ENCODE measurements at regions not wholly inside any gene's neighbourhood (a gene's known extent, or its start where the extent isn't known, plus 50 kb on each side); places are given as distances from the start of the nearest gene placed in this dataset.
A peak's percentile ranks its signal among the peaks of the same experiment; 100 is the strongest.

DNA sequence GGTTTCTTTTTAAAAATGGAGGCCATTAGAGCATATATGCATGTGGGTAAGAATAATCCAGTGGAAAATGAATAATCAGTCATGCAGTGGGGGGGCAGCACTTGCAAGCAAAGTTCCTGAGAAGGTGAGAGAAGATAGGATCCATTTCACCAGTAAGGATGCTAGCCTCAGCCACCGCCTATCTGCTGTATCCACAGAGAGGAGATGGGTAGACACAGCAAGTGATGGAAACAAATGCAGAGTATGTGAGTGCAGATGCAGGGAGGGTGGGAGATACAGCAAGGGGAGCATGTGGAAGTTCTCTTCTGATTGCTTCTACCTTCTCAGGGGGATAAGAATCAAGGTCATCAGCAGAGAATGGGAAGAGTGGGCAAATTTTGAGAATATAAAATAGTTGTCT lies 171.4 kb upstream of the PDE1C start:
- no peaks in the 10 kb centered on the region for H3K4me1 Mint-ChIP-seq (ENCODE audit: unreplicated experiment)
- H3K27ac Mint-ChIP-seq (ENCODE audit: unreplicated experiment) = no peak overlapping the region
- H3K4me3 Mint-ChIP-seq (ENCODE audit: unreplicated experiment) = no peak overlapping the region
- TF ChIP-seq, protein P1, sequence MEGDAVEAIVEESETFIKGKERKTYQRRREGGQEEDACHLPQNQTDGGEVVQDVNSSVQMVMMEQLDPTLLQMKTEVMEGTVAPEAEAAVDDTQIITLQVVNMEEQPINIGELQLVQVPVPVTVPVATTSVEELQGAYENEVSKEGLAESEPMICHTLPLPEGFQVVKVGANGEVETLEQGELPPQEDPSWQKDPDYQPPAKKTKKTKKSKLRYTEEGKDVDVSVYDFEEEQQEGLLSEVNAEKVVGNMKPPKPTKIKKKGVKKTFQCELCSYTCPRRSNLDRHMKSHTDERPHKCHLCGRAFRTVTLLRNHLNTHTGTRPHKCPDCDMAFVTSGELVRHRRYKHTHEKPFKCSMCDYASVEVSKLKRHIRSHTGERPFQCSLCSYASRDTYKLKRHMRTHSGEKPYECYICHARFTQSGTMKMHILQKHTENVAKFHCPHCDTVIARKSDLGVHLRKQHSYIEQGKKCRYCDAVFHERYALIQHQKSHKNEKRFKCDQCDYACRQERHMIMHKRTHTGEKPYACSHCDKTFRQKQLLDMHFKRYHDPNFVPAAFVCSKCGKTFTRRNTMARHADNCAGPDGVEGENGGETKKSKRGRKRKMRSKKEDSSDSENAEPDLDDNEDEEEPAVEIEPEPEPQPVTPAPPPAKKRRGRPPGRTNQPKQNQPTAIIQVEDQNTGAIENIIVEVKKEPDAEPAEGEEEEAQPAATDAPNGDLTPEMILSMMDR (IDR thresholded peaks at IDR 0.05) = no peak
- H3K9me3 Mint-ChIP-seq (ENCODE audit: unreplicated experiment) = no peaks in the 10 kb centered on the region
- peak; percentile 30 for DNase-seq (ENCODE audit: extremely low spot score, unreplicated experiment)
- H3K36me3 Mint-ChIP-seq (ENCODE audit: unreplicated experiment) = no peaks in the 10 kb centered on the region
- peaks cover 18% of the 10 kb centered on the region for H3K27me3 Mint-ChIP-seq (ENCODE audit: unreplicated experiment)

DNA sequence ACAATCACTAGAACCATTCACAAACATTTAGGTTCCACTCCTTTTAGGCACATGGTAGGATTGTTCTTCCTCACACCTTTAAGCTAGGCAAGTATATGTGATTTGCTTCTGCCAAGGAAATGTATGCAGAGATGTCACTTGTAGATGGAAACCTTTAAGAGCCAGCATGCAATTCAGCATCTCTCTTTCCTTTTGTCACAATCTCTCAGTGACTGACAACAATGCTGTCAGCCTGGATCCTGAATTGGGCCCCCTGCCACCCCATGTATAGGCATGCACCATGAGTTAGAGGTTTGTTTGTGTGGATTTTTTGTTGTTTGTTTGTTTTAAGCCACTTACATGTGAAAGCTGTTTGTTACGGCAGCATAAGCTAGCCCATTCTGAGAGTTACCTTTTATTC lies 169.6 kb upstream of the PDE1C start:
- Mint-ChIP-seq H3K9me3 (ENCODE audit: unreplicated experiment) (peaks cover 10% of the 10 kb centered on the region), H3K27me3 (ENCODE audit: unreplicated experiment) (peaks cover 29% of the 10 kb centered on the region), H3K27ac (ENCODE audit: unreplicated experiment) (no peak overlapping the region), H3K36me3 (ENCODE audit: unreplicated experiment) (no peaks in the 10 kb centered on the region), H3K4me3 (ENCODE audit: unreplicated experiment) (no peak overlapping the region), H3K4me1 (ENCODE audit: unreplicated experiment) (no peaks in the 10 kb centered on the region)
- DNase-seq (ENCODE audit: extremely low spot score, unreplicated experiment) = peak; percentile 21
- TF ChIP-seq, protein P1 (IDR thresholded peaks at IDR 0.05) = no peak

DNA sequence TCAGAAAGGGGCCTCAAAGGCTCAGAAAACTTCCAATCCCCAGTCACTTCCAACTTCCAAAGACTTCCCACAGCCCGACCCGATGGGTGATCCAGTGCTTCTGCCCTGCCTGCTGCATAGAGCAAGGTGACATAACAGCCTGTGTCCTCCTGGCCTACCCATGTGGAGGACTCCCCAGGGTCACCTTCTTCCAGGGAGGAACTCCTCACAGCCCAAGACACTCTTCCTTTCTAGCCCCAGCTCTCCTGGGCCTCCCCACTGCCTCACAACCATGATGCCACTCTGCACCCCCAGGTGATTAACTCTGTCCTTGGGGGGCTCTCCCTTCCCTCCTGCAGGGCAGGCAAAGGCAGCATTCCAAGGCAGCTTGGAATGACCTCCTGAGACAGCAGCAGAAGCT lies 158.4 kb upstream of the PDE1C start:
- no peak overlapping the region for H3K4me3 Mint-ChIP-seq (ENCODE audit: unreplicated experiment)
- H3K27ac Mint-ChIP-seq (ENCODE audit: unreplicated experiment) = no peak overlapping the region
- no peaks in the 10 kb centered on the region for H3K36me3 Mint-ChIP-seq (ENCODE audit: unreplicated experiment)
- peaks cover 4% of the 10 kb centered on the region for H3K9me3 Mint-ChIP-seq (ENCODE audit: unreplicated experiment)
- H3K4me1 Mint-ChIP-seq (ENCODE audit: unreplicated experiment) = no peaks in the 10 kb centered on the region
- H3K27me3 Mint-ChIP-seq (ENCODE audit: unreplicated experiment) = peaks cover 49% of the 10 kb centered on the region
- peak; percentile 73 for DNase-seq (ENCODE audit: extremely low spot score, unreplicated experiment)
- TF ChIP-seq, protein P1 (IDR thresholded peaks at IDR 0.05) = no peak

DNA sequence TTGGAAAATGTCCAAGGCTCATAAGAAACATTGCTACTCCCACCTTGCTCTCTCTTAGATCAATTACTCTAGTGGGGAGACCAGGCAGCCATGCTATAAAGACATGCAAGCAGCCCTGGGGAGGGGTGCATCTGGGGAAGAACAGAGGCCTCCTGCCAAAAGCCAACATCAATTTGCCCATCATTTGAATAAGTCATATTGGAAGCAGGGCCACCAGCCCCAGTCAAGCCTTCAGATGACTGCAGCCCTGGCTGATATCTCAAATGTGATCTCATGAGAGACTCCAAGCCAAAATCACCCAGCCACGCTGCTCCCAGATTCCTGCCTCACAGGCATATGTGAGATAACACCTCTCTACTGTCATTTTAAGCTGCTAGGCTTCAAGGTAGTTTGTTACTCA lies 157.5 kb upstream of the PDE1C start:
- TF ChIP-seq, protein P1 (IDR thresholded peaks at IDR 0.05) = no peak
- H3K27ac Mint-ChIP-seq (ENCODE audit: unreplicated experiment) = no peak overlapping the region
- H3K27me3 Mint-ChIP-seq (ENCODE audit: unreplicated experiment) = peaks cover 49% of the 10 kb centered on the region
- peaks cover 4% of the 10 kb centered on the region for H3K9me3 Mint-ChIP-seq (ENCODE audit: unreplicated experiment)
- no peak overlapping the region for H3K4me3 Mint-ChIP-seq (ENCODE audit: unreplicated experiment)
- H3K36me3 Mint-ChIP-seq (ENCODE audit: unreplicated experiment) = no peaks in the 10 kb centered on the region
- DNase-seq (ENCODE audit: extremely low spot score, unreplicated experiment) = peak; percentile 69
- no peaks in the 10 kb centered on the region for H3K4me1 Mint-ChIP-seq (ENCODE audit: unreplicated experiment)

DNA sequence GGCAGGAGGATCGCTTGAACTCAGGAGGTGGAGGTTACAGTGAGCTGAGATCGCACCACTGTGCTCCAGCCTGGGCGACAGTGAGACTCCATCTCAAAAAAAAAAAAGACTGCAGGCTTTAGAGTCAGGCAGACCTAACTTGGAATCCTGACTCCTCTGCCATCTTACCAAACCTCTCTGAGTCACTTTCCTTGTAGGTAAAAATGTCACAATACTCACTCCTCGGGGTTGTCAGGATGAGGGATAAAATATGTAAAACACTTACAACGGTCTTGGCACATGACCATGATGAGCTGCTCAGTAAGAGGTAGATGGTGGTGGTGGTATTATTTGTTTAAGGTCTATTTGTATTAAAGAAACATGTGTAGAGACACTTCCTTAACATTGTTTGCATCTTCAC lies 154.1 kb upstream of the PDE1C start:
- peaks cover 37% of the 10 kb centered on the region for H3K27me3 Mint-ChIP-seq (ENCODE audit: unreplicated experiment)
- DNase-seq (ENCODE audit: extremely low spot score, unreplicated experiment) = no peak
- no peak overlapping the region for H3K4me3 Mint-ChIP-seq (ENCODE audit: unreplicated experiment)
- H3K27ac Mint-ChIP-seq (ENCODE audit: unreplicated experiment) = no peak overlapping the region
- no peaks in the 10 kb centered on the region for H3K4me1 Mint-ChIP-seq (ENCODE audit: unreplicated experiment)
- TF ChIP-seq, protein P1 (IDR thresholded peaks at IDR 0.05) = no peak
- H3K36me3 Mint-ChIP-seq (ENCODE audit: unreplicated experiment) = no peaks in the 10 kb centered on the region
- peaks cover 4% of the 10 kb centered on the region for H3K9me3 Mint-ChIP-seq (ENCODE audit: unreplicated experiment)

Measured in osteocyte (in vitro differentiated cells).